ENCODE measurements at regions not wholly inside any gene's neighbourhood (a gene's known extent, or its start where the extent isn't known, plus 50 kb on each side); places are given as distances from the start of the nearest gene placed in this dataset.

DNA sequence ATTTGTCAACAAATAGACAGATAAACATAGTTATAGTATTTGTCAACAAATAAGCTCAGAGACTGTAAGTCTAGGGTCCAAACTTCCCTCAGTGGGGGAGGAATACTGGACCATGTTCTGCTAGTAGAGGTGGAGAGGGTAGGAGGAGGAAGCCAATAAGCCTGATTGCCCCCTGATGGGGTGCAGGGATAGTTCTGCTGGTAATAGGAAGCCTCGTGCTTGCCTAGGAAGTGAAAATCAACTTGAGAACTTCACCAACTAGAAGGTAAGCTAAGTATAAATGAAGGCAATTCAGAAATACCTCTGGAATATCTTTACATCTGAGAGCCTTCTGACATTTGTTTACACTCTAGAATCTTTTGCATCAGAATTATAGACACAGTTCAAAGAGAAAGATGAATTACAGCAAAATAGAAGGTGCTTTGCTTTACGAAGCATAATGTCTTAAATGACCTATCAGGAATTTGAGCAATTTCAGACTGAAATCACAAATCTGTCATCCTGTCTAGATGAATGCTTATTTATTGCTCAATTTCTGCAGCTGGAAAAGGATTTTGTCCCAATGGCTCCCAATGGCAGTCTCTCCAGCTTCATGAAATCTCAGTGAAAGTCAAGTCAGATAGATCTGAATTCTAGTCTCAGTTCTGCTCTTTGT is 225.6 kb upstream of the TBC1D5 start:
- ATAC-seq (ENCODE audit: low FRiP score) (no peak), DNase-seq (ENCODE audit: low spot score) (no peak)
- TF ChIP-seq, protein P1, sequence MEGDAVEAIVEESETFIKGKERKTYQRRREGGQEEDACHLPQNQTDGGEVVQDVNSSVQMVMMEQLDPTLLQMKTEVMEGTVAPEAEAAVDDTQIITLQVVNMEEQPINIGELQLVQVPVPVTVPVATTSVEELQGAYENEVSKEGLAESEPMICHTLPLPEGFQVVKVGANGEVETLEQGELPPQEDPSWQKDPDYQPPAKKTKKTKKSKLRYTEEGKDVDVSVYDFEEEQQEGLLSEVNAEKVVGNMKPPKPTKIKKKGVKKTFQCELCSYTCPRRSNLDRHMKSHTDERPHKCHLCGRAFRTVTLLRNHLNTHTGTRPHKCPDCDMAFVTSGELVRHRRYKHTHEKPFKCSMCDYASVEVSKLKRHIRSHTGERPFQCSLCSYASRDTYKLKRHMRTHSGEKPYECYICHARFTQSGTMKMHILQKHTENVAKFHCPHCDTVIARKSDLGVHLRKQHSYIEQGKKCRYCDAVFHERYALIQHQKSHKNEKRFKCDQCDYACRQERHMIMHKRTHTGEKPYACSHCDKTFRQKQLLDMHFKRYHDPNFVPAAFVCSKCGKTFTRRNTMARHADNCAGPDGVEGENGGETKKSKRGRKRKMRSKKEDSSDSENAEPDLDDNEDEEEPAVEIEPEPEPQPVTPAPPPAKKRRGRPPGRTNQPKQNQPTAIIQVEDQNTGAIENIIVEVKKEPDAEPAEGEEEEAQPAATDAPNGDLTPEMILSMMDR (IDR thresholded peaks at IDR 0.05): no peak

DNA sequence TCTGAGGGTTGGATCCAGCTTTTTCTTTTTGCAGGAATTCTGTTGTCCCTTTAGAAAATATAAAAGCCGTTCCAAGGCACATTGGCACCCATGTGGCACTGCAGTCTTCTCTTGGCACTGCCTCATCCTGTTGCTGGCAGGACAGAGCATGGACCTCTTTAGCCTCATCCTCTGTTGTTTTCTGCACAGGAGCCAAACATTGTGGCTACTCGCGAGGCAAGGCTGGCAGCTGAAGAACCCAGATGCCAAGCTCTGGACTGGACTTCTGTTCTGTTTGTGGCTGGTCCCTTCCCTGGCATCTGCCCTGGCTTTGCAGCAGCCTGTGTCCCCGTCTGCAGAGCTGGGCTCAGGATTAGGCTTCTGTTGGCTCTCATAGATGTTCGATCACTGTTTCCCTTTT is 224.7 kb upstream of the TBC1D5 start:
- TF ChIP-seq, protein P1 (IDR thresholded peaks at IDR 0.05): no peak
- ATAC-seq (ENCODE audit: low FRiP score) (no peak), DNase-seq (ENCODE audit: low spot score) (no peak)

DNA sequence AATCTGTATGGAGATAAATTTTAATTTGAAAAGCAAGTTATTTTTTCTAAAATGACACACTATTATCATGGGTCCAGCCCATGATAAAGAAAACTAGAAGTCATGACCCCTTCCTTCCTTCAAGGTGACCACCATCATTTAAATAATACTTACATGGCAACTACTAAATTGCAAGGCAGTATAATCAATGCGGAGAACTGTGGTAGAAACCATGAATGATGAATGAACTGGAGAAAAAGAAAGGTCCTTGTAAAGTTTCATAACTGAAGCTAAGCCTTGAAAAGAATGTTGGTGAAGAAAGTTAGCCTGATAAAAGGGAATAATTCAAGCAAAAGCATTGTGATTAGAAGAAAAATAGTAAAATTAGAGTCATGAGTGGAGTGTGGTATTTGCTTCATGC is 222.9 kb upstream of the TBC1D5 start:
- ATAC-seq (ENCODE audit: low FRiP score): no peak
- no peak for DNase-seq (ENCODE audit: low spot score)
- TF ChIP-seq, protein P1 (IDR thresholded peaks at IDR 0.05): no peak

DNA sequence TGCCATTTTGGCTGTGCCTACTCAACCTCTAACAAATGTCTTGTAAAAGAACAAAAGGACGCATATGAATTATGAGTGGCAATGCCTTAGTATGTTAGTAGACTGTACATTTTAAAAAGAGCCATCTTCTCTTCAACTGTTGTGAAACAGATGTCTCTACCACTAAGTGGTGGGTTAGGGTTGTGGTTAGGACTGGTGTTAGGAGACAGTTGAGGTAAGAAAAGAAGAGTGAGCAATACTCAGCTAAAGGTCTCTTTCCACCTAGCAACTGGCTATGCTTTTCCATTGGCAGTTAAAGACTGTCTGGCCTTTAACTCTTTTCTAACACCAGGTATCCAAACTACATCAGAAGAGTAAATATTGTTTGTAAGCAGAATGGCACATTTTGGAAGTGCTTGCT is 221.7 kb upstream of the TBC1D5 start:
- TF ChIP-seq, protein P1 (IDR thresholded peaks at IDR 0.05): no peak
- no peak for ATAC-seq (ENCODE audit: low FRiP score)
- no peak for DNase-seq (ENCODE audit: low spot score)

DNA sequence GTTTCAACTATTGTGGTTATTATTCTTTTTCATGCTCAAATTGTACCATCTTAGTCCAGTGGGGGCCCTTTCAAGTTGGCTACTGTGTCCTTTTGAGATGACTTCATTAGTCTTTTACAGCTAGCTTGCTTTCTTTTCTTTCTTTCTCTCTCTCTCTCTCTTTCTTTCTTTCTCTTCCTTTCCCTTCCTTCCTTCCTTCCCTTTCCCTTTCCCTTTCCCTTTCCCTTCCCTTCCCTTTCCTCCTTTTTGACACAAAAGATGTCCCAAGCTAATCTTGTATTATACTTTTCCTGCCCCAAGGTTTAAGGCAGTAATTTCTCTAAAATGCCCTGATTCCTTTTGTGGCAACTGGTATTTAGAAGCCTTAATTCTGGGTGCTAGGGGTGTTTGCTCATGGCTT is 213.0 kb upstream of the TBC1D5 start:
- TF ChIP-seq, protein P1 (IDR thresholded peaks at IDR 0.05): no peak
- no peak for DNase-seq (ENCODE audit: low spot score)
- no peak for ATAC-seq (ENCODE audit: low FRiP score)

DNA sequence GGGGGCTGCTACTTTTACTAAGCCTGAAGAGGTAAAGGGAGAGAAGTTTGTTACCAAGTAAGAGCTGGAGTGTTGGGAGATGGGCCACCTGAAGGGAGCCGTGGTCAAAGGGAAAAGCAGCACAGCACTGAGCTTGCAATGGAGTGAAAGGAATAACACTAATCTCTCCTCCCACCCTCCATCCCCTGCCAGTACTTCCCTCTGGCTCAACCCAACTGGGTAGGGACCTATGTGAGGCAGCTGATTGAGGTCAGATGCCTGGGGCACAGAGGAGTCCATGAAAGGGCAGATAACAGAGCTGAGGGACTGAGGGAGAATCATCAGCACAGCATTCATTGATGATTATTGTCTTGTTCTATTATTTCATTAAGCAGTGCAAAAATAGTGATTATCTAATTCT is 212.4 kb upstream of the TBC1D5 start:
- DNase-seq (ENCODE audit: low spot score) (no peak), ATAC-seq (ENCODE audit: low FRiP score) (no peak)
- TF ChIP-seq, protein P1 (IDR thresholded peaks at IDR 0.05): no peak

DNA sequence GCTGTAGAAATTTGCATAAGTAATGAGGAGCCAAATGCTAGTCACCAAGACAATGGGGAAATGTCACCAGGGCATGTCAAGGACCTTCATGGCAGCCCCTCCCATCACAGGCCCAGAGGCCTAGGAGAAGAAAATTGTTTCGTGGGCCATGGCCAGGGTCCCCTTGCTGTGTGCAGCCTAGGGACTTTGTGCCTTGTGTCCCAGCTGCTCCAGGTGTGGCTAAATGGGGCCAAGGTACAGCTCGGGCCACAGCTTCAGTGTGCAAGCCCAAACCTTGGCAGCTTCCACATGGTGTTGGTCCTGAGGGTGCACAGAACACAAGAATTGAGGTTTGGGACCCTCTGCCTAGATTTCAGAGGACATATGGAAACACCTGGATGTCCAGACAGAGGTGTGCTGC is 208.8 kb upstream of the TBC1D5 start:
- no peak for ATAC-seq (ENCODE audit: low FRiP score)

More for the DNA sequence above, 208.8 kb upstream of the TBC1D5 start:
- TF ChIP-seq, protein P1 (IDR thresholded peaks at IDR 0.05): no peak
- no peak for DNase-seq (ENCODE audit: low spot score)
